ENCODE measurements at regions not wholly inside any gene's neighbourhood (a gene's known extent, or its start where the extent isn't known, plus 50 kb on each side); places are given as distances from the start of the nearest gene placed in this dataset.

DNA sequence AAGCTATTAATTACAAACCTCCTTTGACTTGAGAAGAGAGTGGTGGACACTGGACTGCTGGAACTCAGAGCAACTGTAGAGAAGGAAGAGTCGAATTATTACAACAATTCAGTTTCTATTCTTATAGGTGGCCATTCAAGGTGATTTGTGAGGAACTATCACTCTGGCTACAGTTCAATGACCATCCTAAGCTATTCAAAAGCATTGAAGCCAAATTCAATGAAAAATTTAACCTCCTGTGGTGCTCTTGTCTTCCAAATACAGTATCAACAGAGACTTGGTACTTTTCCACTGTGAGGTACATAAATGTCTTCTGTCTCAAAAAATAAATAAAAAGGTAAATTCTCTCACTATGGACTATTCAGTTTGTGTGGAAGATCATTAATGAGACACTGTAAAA is 513.3 kb upstream of the SEMA6D start:
- TF ChIP-seq CTCF (IDR thresholded peaks at IDR 0.05; ENCODE audit: low read depth, low read length), result no peak
- DNase-seq (ENCODE audit: low read depth in 1 of 2, low spot score in 1 of 2), result no peak
- no peaks in the 10 kb centered on the region for H3K27me3 ChIP-seq
- peaks cover 9% of the 10 kb centered on the region for H3K4me1 ChIP-seq (ENCODE audit: low read depth)
- H3K36me3 ChIP-seq, result no peaks in the 10 kb centered on the region
- no peak overlapping the region for H3K4me3 ChIP-seq
- no peaks in the 10 kb centered on the region for H3K9me3 ChIP-seq (ENCODE audit: low read depth)
- H3K27ac ChIP-seq, result no peak overlapping the region

DNA sequence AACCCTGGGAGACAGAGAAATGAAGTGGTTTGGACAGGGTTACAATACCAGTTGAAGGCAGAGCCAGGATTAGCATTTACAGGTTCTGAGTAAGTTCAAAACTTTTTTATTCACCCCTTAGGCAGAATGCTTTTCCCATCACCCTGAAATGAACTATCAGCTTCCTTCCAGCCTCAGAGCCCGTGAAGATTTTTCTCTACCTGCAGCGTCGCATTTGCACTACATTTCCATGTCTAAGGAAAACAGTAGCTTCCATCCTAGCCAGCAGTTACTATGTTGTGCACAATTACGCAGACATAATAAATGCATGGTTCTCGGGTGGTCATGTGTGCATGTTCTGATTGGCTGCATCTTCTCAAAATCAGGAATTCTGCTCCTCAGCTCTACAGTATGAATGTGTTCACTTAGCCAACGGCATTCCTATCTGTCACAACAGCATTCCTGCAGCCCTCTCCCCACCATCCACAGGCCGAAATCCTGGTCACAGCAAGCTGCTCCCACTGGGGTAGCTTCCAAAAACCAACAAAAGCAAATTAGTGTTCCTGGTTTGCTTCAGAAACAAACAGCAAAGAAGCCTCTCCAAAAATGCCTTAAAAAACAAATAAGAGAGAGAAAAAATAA is 510.8 kb upstream of the SEMA6D start:
- H3K27ac ChIP-seq, result no peak overlapping the region
- no peak for TF ChIP-seq CTCF (IDR thresholded peaks at IDR 0.05; ENCODE audit: low read depth, low read length)
- no peaks in the 10 kb centered on the region for H3K27me3 ChIP-seq
- no peak for DNase-seq (ENCODE audit: low read depth in 1 of 2, low spot score in 1 of 2)
- no peak overlapping the region for H3K4me3 ChIP-seq
- no peaks in the 10 kb centered on the region for H3K9me3 ChIP-seq (ENCODE audit: low read depth)
- H3K4me1 ChIP-seq (ENCODE audit: low read depth), result peaks cover 5% of the 10 kb centered on the region
- no peaks in the 10 kb centered on the region for H3K36me3 ChIP-seq

GRCh38 chr15:47209591-47209990 is 507.7 kb upstream of the SEMA6D start:
- no peaks in the 10 kb centered on the region for H3K9me3 ChIP-seq (ENCODE audit: low read depth)
- no peaks in the 10 kb centered on the region for H3K36me3 ChIP-seq
- no peak for DNase-seq (ENCODE audit: low read depth in 1 of 2, low spot score in 1 of 2)
- no peak overlapping the region for H3K27ac ChIP-seq
- TF ChIP-seq CTCF (IDR thresholded peaks at IDR 0.05; ENCODE audit: low read depth, low read length), result no peak
- H3K27me3 ChIP-seq, result no peaks in the 10 kb centered on the region
- H3K4me3 ChIP-seq, result no peak overlapping the region
- peaks cover 5% of the 10 kb centered on the region for H3K4me1 ChIP-seq (ENCODE audit: low read depth)

GRCh38 chr15:47212222-47213010 is 504.9 kb upstream of the SEMA6D start:
- TF ChIP-seq CTCF (IDR thresholded peaks at IDR 0.05; ENCODE audit: low read depth, low read length), result no peak
- no peak overlapping the region for H3K27ac ChIP-seq
- no peak overlapping the region for H3K4me3 ChIP-seq
- no peak for DNase-seq (ENCODE audit: low read depth in 1 of 2, low spot score in 1 of 2)
- H3K9me3 ChIP-seq (ENCODE audit: low read depth), result no peaks in the 10 kb centered on the region
- no peaks in the 10 kb centered on the region for H3K27me3 ChIP-seq
- no peaks in the 10 kb centered on the region for H3K36me3 ChIP-seq
- no peaks in the 10 kb centered on the region for H3K4me1 ChIP-seq (ENCODE audit: low read depth)

GRCh38 chr15:47213883-47214282 is 503.4 kb upstream of the SEMA6D start:
- H3K27ac ChIP-seq, result no peak overlapping the region
- H3K4me3 ChIP-seq, result no peak overlapping the region
- no peak for DNase-seq (ENCODE audit: low read depth in 1 of 2, low spot score in 1 of 2)
- TF ChIP-seq CTCF (IDR thresholded peaks at IDR 0.05; ENCODE audit: low read depth, low read length), result no peak
- H3K27me3 ChIP-seq, result no peaks in the 10 kb centered on the region
- H3K4me1 ChIP-seq (ENCODE audit: low read depth), result no peaks in the 10 kb centered on the region
- H3K9me3 ChIP-seq (ENCODE audit: low read depth), result no peaks in the 10 kb centered on the region
- no peaks in the 10 kb centered on the region for H3K36me3 ChIP-seq
